GM12878 (cell line): ENCODE measurements at regions not wholly inside any gene's neighbourhood (a gene's known extent, or its start where the extent isn't known, plus 50 kb on each side); places are given as distances from the start of the nearest gene placed in this dataset.

Experiments used
- ATF3 ChIP-seq: IDR thresholded peaks from 2 replicates; pipeline ENCODE4 v1.6.1; 2011; ENCODE audit warnings: low read depth, mild to moderate bottlenecking, low read length, moderate library complexity, borderline replicate concordance; ENCODE audit errors: extremely low read depth
- BMI1 ChIP-seq: fragments of 450-650 bp; IDR thresholded peaks from 2 replicates; pipeline ENCODE4 v1.6.1; 2016; ENCODE audit warnings: mild to moderate bottlenecking, moderate library complexity, borderline replicate concordance
- BRCA1 ChIP-seq: IDR thresholded peaks from 2 replicates; pipeline ENCODE4 v1.6.1; 2011; ENCODE audit warnings: low read depth, low read length, improper control_type of control experiment
- EED ChIP-seq: sonication (generic); IDR thresholded peaks from 2 replicates; pipeline ENCODE4 v1.6.1; 2016; ENCODE audit warnings: antibody characterized with exemption, low read depth
- MLLT1 ChIP-seq: fragments of 450-650 bp; IDR thresholded peaks from 2 replicates; pipeline ENCODE4 v1.6.1; 2016; ENCODE audit warnings: mild to moderate bottlenecking
- MTA2 ChIP-seq: fragments of 450-650 bp; IDR thresholded peaks from 2 replicates; pipeline ENCODE4 v1.6.1; 2016; ENCODE audit warnings: low read depth, mild to moderate bottlenecking, moderate library complexity
- RELA ChIP-seq: fragments of 450-650 bp; IDR thresholded peaks from 2 replicates; pipeline ENCODE4 v1.8.0; 2014; ENCODE audit warnings: borderline replicate concordance; ENCODE audit not compliant: partially characterized antibody
- ZBTB33 ChIP-seq: fragments of 450-650 bp; IDR thresholded peaks from 2 replicates; pipeline ENCODE4 v1.6.1; 2017; ENCODE audit warnings: mild to moderate bottlenecking
- TF ChIP-seq, protein P1 (sequence below): IDR thresholded peaks from 2 replicates; pipeline ENCODE4 v1.6.1; 2012; ENCODE audit warnings: low read depth, low read length, improper control_type of control experiment
- TF ChIP-seq, protein P2 (sequence below): fragments of 450-650 bp; formaldehyde crosslinking; IDR thresholded peaks from 2 replicates; pipeline ENCODE4 v1.4.0; 2020; ENCODE audit warnings: mild to moderate bottlenecking, moderate library complexity
- TF ChIP-seq, protein P3 (sequence below): IDR thresholded peaks from 2 replicates; pipeline ENCODE4 v1.6.1; 2012; ENCODE audit warnings: low read length, inconsistent platforms

- TF ChIP-seq, protein P1, sequence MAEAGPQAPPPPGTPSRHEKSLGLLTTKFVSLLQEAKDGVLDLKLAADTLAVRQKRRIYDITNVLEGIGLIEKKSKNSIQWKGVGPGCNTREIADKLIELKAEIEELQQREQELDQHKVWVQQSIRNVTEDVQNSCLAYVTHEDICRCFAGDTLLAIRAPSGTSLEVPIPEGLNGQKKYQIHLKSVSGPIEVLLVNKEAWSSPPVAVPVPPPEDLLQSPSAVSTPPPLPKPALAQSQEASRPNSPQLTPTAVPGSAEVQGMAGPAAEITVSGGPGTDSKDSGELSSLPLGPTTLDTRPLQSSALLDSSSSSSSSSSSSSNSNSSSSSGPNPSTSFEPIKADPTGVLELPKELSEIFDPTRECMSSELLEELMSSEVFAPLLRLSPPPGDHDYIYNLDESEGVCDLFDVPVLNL = no peak
- TF ChIP-seq BRCA1 (no peak), RELA (no peak), MTA2 (no peak), ZBTB33 (no peak), BMI1 (no peak), EED (no peak), ATF3 (no peak), MLLT1 (no peak)
- TF ChIP-seq, protein P2, sequence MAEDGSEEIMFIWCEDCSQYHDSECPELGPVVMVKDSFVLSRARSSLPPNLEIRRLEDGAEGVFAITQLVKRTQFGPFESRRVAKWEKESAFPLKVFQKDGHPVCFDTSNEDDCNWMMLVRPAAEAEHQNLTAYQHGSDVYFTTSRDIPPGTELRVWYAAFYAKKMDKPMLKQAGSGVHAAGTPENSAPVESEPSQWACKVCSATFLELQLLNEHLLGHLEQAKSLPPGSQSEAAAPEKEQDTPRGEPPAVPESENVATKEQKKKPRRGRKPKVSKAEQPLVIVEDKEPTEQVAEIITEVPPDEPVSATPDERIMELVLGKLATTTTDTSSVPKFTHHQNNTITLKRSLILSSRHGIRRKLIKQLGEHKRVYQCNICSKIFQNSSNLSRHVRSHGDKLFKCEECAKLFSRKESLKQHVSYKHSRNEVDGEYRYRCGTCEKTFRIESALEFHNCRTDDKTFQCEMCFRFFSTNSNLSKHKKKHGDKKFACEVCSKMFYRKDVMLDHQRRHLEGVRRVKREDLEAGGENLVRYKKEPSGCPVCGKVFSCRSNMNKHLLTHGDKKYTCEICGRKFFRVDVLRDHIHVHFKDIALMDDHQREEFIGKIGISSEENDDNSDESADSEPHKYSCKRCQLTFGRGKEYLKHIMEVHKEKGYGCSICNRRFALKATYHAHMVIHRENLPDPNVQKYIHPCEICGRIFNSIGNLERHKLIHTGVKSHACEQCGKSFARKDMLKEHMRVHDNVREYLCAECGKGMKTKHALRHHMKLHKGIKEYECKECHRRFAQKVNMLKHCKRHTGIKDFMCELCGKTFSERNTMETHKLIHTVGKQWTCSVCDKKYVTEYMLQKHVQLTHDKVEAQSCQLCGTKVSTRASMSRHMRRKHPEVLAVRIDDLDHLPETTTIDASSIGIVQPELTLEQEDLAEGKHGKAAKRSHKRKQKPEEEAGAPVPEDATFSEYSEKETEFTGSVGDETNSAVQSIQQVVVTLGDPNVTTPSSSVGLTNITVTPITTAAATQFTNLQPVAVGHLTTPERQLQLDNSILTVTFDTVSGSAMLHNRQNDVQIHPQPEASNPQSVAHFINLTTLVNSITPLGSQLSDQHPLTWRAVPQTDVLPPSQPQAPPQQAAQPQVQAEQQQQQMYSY (CRISPR knock-in tag) = no peak
- TF ChIP-seq, protein P3, sequence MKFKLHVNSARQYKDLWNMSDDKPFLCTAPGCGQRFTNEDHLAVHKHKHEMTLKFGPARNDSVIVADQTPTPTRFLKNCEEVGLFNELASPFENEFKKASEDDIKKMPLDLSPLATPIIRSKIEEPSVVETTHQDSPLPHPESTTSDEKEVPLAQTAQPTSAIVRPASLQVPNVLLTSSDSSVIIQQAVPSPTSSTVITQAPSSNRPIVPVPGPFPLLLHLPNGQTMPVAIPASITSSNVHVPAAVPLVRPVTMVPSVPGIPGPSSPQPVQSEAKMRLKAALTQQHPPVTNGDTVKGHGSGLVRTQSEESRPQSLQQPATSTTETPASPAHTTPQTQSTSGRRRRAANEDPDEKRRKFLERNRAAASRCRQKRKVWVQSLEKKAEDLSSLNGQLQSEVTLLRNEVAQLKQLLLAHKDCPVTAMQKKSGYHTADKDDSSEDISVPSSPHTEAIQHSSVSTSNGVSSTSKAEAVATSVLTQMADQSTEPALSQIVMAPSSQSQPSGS = no peak
Observed at GRCh38 chr2:76672798-76673197, 849.4 kb downstream of the LRRTM4 start (continued).
